Fibroblast of lung (primary cell): ENCODE measurements at regions not wholly inside any gene's neighbourhood (a gene's known extent, or its start where the extent isn't known, plus 50 kb on each side); places are given as distances from the start of the nearest gene placed in this dataset.
A peak's percentile ranks its signal among the peaks of the same experiment; 100 is the strongest.

ENCODE experiments used
- DNase-seq, 2 donors: peaks; one replicate each; pipeline versions ENCODE4 v3.0.0 to v3.0.0-alpha.2; 2010; ENCODE audit warnings: low read depth in 2 of 2
- H2AFZ ChIP-seq: 2 replicates; pipeline ENCODE4 v1.5.1; 2012; ENCODE audit warnings: low read length, control low read depth, inconsistent platforms
- H3K27ac ChIP-seq: 2 replicates; pipeline ENCODE4 v1.5.1; 2011; ENCODE audit warnings: low read length, control low read depth; ENCODE audit not compliant: insufficient read depth
- H3K27me3 ChIP-seq: 2 replicates; pipeline ENCODE4 v1.5.1; 2011; ENCODE audit warnings: mild to moderate bottlenecking, low read length; ENCODE audit not compliant: control insufficient read depth, insufficient read depth
- H3K36me3 ChIP-seq: 2 replicates; pipeline ENCODE4 v1.5.1; 2011; ENCODE audit warnings: low read length; ENCODE audit not compliant: control insufficient read depth, insufficient read depth
- H3K4me1 ChIP-seq: 2 replicates; pipeline ENCODE4 v1.5.1; 2011; ENCODE audit warnings: low read length; ENCODE audit not compliant: control insufficient read depth, insufficient read depth; ENCODE audit errors: extremely low read depth
- H3K4me2 ChIP-seq: 2 replicates; pipeline ENCODE4 v1.5.1; 2011; ENCODE audit warnings: low read length, control low read depth; ENCODE audit not compliant: insufficient read depth; ENCODE audit errors: extremely low read depth
- H3K4me3 ChIP-seq, 4 experiments: fragments of 200-600 bp in 1 of 4; sonication (generic) in 1 of 4; replicated peaks in 1 of 4; 2 replicates each; pipeline ENCODE4 v1.5.1; 2011 to 2016; ENCODE audit warnings: low read length in 4 of 4, low read depth in 3 of 4, mild to moderate bottlenecking in 3 of 4, control low read depth in 2 of 4, inconsistent platforms in 1 of 4, mixed read lengths in 1 of 4; ENCODE audit not compliant: insufficient read depth in 1 of 4; ENCODE audit errors: control extremely low read depth in 1 of 4
- H3K79me2 ChIP-seq: 2 replicates; pipeline ENCODE4 v1.5.1; 2012; ENCODE audit warnings: mild to moderate bottlenecking, low read length, inconsistent platforms; ENCODE audit not compliant: control insufficient read depth, insufficient read depth
- H3K9ac ChIP-seq: 2 replicates; pipeline ENCODE4 v1.5.1; 2011; ENCODE audit warnings: mild to moderate bottlenecking, low read length, control low read depth; ENCODE audit not compliant: insufficient read depth
- H3K9me3 ChIP-seq: 2 replicates; pipeline ENCODE4 v1.5.1; 2012; ENCODE audit warnings: low read depth, low read length; ENCODE audit not compliant: control insufficient read depth, insufficient read depth
- H4K20me1 ChIP-seq: 2 replicates; pipeline ENCODE4 v1.5.1; 2011; ENCODE audit warnings: low read length; ENCODE audit not compliant: control insufficient read depth, insufficient read depth; ENCODE audit errors: extremely low read depth
- EZH2 ChIP-seq: IDR thresholded peaks from 2 replicates; pipeline ENCODE4 v1.5.1; 2012; ENCODE audit warnings: low read length, control low read depth, mild to moderate bottlenecking; ENCODE audit errors: missing control alignments
- TF ChIP-seq, protein P1 (sequence below), 2 donors: IDR thresholded peaks in 1 of 2; conservative IDR thresholded peaks in 1 of 2; 1 replicate in 1 of 2; 2 replicates in 1 of 2; pipeline ENCODE4 v1.5.1; 2011 to 2012; ENCODE audit warnings: low read length in 2 of 2, control low read depth in 1 of 2, inconsistent platforms in 1 of 2, low read depth in 1 of 2, mild to moderate bottlenecking in 1 of 2

GRCh38 chr12:24374452-24374851 lies 425.0 kb upstream of the SOX5 start:
- peaks cover 2% of the 10 kb centered on the region for H3K79me2 ChIP-seq
- no peak overlapping the region for H2AFZ ChIP-seq
- H3K27ac ChIP-seq, result no peak overlapping the region
- H3K4me1 ChIP-seq, result peaks cover 8% of the 10 kb centered on the region
- no peaks in the 10 kb centered on the region for H3K9me3 ChIP-seq
- no peak overlapping the region for H3K9ac ChIP-seq
- H4K20me1 ChIP-seq, result no peaks in the 10 kb centered on the region
- no peak for DNase-seq
- no peaks in the 10 kb centered on the region for H3K36me3 ChIP-seq
- no peak overlapping the region for H3K4me3 ChIP-seq
- no peaks in the 10 kb centered on the region for H3K27me3 ChIP-seq
- H3K4me2 ChIP-seq, result no peak overlapping the region
- no peak for TF ChIP-seq EZH2
- TF ChIP-seq, protein P1, sequence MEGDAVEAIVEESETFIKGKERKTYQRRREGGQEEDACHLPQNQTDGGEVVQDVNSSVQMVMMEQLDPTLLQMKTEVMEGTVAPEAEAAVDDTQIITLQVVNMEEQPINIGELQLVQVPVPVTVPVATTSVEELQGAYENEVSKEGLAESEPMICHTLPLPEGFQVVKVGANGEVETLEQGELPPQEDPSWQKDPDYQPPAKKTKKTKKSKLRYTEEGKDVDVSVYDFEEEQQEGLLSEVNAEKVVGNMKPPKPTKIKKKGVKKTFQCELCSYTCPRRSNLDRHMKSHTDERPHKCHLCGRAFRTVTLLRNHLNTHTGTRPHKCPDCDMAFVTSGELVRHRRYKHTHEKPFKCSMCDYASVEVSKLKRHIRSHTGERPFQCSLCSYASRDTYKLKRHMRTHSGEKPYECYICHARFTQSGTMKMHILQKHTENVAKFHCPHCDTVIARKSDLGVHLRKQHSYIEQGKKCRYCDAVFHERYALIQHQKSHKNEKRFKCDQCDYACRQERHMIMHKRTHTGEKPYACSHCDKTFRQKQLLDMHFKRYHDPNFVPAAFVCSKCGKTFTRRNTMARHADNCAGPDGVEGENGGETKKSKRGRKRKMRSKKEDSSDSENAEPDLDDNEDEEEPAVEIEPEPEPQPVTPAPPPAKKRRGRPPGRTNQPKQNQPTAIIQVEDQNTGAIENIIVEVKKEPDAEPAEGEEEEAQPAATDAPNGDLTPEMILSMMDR (conservative IDR thresholded peaks at IDR 0.05 in 1 of 2, IDR thresholded peaks at IDR 0.05 in 1 of 2; ENCODE audit: low read depth in 1 of 2, low read length in 2 of 2), result no peak

GRCh38 chr12:24373004-24373403 lies 423.5 kb upstream of the SOX5 start:
- Histone ChIP-seq H3K4me3 (no peak overlapping the region), H3K79me2 (peaks cover 2% of the 10 kb centered on the region), H3K9ac (no peak overlapping the region), H3K4me2 (no peak overlapping the region), H3K27me3 (no peaks in the 10 kb centered on the region), H3K36me3 (no peaks in the 10 kb centered on the region), H4K20me1 (no peaks in the 10 kb centered on the region), H3K9me3 (no peaks in the 10 kb centered on the region), H3K4me1 (peaks cover 6% of the 10 kb centered on the region), H2AFZ (no peak overlapping the region), H3K27ac (no peak overlapping the region)
- no peak for TF ChIP-seq EZH2
- TF ChIP-seq, protein P1 (conservative IDR thresholded peaks at IDR 0.05 in 1 of 2, IDR thresholded peaks at IDR 0.05 in 1 of 2; ENCODE audit: low read depth in 1 of 2, low read length in 2 of 2), result no peak
- peak in 1 of 2 donors; percentile 15 for DNase-seq

- no peak overlapping the region for H3K27ac ChIP-seq
- H3K9me3 ChIP-seq, result no peaks in the 10 kb centered on the region
- H3K4me2 ChIP-seq, result no peak overlapping the region
- H3K4me1 ChIP-seq, result peaks cover 4% of the 10 kb centered on the region
- DNase-seq, result no peak
- H4K20me1 ChIP-seq, result no peaks in the 10 kb centered on the region
- H3K36me3 ChIP-seq, result no peaks in the 10 kb centered on the region
- no peak overlapping the region for H2AFZ ChIP-seq
- TF ChIP-seq, protein P1 (conservative IDR thresholded peaks at IDR 0.05 in 1 of 2, IDR thresholded peaks at IDR 0.05 in 1 of 2; ENCODE audit: low read depth in 1 of 2, low read length in 2 of 2), result no peak
- no peak for TF ChIP-seq EZH2
- H3K9ac ChIP-seq, result no peak overlapping the region
- no peaks in the 10 kb centered on the region for H3K27me3 ChIP-seq
- no peaks in the 10 kb centered on the region for H3K79me2 ChIP-seq
- H3K4me3 ChIP-seq, result no peak overlapping the region
Observed at GRCh38 chr12:24366514-24366913, 417.0 kb upstream of the SOX5 start.
